Fibroblast of lung (primary cell): ENCODE measurements at regions not wholly inside any gene's neighbourhood (a gene's known extent, or its start where the extent isn't known, plus 50 kb on each side); places are given as distances from the start of the nearest gene placed in this dataset.

Experiments used
- DNase-seq, 2 donors: peaks; one replicate each; pipeline versions ENCODE4 v3.0.0 to v3.0.0-alpha.2; 2010; ENCODE audit warnings: low read depth in 2 of 2
- H2AFZ ChIP-seq: 2 replicates; pipeline ENCODE4 v1.5.1; 2012; ENCODE audit warnings: low read length, control low read depth, inconsistent platforms
- H3K27ac ChIP-seq: 2 replicates; pipeline ENCODE4 v1.5.1; 2011; ENCODE audit warnings: low read length, control low read depth; ENCODE audit not compliant: insufficient read depth
- H3K27me3 ChIP-seq: 2 replicates; pipeline ENCODE4 v1.5.1; 2011; ENCODE audit warnings: mild to moderate bottlenecking, low read length; ENCODE audit not compliant: control insufficient read depth, insufficient read depth
- H3K36me3 ChIP-seq: 2 replicates; pipeline ENCODE4 v1.5.1; 2011; ENCODE audit warnings: low read length; ENCODE audit not compliant: control insufficient read depth, insufficient read depth
- H3K4me1 ChIP-seq: 2 replicates; pipeline ENCODE4 v1.5.1; 2011; ENCODE audit warnings: low read length; ENCODE audit not compliant: control insufficient read depth, insufficient read depth; ENCODE audit errors: extremely low read depth
- H3K4me2 ChIP-seq: 2 replicates; pipeline ENCODE4 v1.5.1; 2011; ENCODE audit warnings: low read length, control low read depth; ENCODE audit not compliant: insufficient read depth; ENCODE audit errors: extremely low read depth
- H3K4me3 ChIP-seq, 4 experiments: fragments of 200-600 bp in 1 of 4; sonication (generic) in 1 of 4; replicated peaks in 1 of 4; 2 replicates each; pipeline ENCODE4 v1.5.1; 2011 to 2016; ENCODE audit warnings: low read length in 4 of 4, low read depth in 3 of 4, mild to moderate bottlenecking in 3 of 4, control low read depth in 2 of 4, inconsistent platforms in 1 of 4, mixed read lengths in 1 of 4; ENCODE audit not compliant: insufficient read depth in 1 of 4; ENCODE audit errors: control extremely low read depth in 1 of 4
- H3K79me2 ChIP-seq: 2 replicates; pipeline ENCODE4 v1.5.1; 2012; ENCODE audit warnings: mild to moderate bottlenecking, low read length, inconsistent platforms; ENCODE audit not compliant: control insufficient read depth, insufficient read depth
- H3K9ac ChIP-seq: 2 replicates; pipeline ENCODE4 v1.5.1; 2011; ENCODE audit warnings: mild to moderate bottlenecking, low read length, control low read depth; ENCODE audit not compliant: insufficient read depth
- H3K9me3 ChIP-seq: 2 replicates; pipeline ENCODE4 v1.5.1; 2012; ENCODE audit warnings: low read depth, low read length; ENCODE audit not compliant: control insufficient read depth, insufficient read depth
- H4K20me1 ChIP-seq: 2 replicates; pipeline ENCODE4 v1.5.1; 2011; ENCODE audit warnings: low read length; ENCODE audit not compliant: control insufficient read depth, insufficient read depth; ENCODE audit errors: extremely low read depth
- EZH2 ChIP-seq: IDR thresholded peaks from 2 replicates; pipeline ENCODE4 v1.5.1; 2012; ENCODE audit warnings: low read length, control low read depth, mild to moderate bottlenecking; ENCODE audit errors: missing control alignments
- TF ChIP-seq, protein P1 (sequence below), 2 donors: IDR thresholded peaks in 1 of 2; conservative IDR thresholded peaks in 1 of 2; 1 replicate in 1 of 2; 2 replicates in 1 of 2; pipeline ENCODE4 v1.5.1; 2011 to 2012; ENCODE audit warnings: low read length in 2 of 2, control low read depth in 1 of 2, inconsistent platforms in 1 of 2, low read depth in 1 of 2, mild to moderate bottlenecking in 1 of 2

DNA sequence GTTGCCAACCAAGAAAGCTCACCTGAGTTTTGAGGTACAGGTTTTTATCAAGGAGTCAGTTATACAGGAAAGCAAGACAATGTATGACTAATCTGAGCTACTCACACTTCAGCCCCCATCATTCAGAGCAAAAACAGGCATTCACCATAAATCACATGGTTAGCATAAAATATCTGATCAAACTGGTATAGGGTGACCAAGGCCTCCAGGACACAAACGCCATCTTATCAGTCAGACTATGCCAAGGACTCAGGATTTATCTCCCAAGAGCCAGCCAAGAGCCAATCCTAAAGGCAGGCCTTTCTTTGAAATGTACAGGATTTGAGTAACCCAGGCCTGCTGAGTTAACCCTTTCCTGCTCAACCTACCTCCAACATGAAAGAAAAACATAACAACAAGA lies 313.0 kb upstream of the NREP start:
- no peaks in the 10 kb centered on the region for H4K20me1 ChIP-seq

DNA sequence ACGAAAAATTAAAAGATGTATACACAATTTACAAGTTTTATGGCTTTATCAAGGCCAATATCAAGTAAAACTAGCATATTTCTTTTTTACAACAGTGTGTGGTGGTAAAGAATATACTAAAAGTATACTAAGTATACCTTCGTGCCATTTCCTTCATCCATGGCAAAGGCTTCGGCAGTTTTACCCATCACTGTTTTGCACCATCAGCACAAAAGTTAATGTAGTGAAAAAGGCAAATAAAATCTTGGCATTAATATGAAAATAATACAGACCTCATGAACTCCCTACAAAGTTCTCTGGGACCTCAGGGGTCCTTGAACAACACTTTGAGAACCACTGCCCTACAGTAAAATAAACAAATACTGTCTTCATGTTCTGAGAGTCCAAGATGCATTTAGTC lies 312.3 kb upstream of the NREP start:
- Histone ChIP-seq H4K20me1 (no peaks in the 10 kb centered on the region), H3K27ac (no peak overlapping the region), H2AFZ (no peak overlapping the region), H3K36me3 (no peaks in the 10 kb centered on the region), H3K9me3 (no peaks in the 10 kb centered on the region), H3K4me1 (no peaks in the 10 kb centered on the region), H3K27me3 (no peaks in the 10 kb centered on the region), H3K4me2 (no peak overlapping the region), H3K79me2 (no peaks in the 10 kb centered on the region), H3K4me3 (no peak overlapping the region), H3K9ac (no peak overlapping the region)
- TF ChIP-seq, protein P1, sequence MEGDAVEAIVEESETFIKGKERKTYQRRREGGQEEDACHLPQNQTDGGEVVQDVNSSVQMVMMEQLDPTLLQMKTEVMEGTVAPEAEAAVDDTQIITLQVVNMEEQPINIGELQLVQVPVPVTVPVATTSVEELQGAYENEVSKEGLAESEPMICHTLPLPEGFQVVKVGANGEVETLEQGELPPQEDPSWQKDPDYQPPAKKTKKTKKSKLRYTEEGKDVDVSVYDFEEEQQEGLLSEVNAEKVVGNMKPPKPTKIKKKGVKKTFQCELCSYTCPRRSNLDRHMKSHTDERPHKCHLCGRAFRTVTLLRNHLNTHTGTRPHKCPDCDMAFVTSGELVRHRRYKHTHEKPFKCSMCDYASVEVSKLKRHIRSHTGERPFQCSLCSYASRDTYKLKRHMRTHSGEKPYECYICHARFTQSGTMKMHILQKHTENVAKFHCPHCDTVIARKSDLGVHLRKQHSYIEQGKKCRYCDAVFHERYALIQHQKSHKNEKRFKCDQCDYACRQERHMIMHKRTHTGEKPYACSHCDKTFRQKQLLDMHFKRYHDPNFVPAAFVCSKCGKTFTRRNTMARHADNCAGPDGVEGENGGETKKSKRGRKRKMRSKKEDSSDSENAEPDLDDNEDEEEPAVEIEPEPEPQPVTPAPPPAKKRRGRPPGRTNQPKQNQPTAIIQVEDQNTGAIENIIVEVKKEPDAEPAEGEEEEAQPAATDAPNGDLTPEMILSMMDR (conservative IDR thresholded peaks at IDR 0.05 in 1 of 2, IDR thresholded peaks at IDR 0.05 in 1 of 2; ENCODE audit: low read depth in 1 of 2, low read length in 2 of 2) = no peak
- TF ChIP-seq EZH2 = no peak
- DNase-seq = no peak

More for the DNA sequence above, 313.0 kb upstream of the NREP start:
- no peaks in the 10 kb centered on the region for H3K79me2 ChIP-seq
- no peak overlapping the region for H3K9ac ChIP-seq
- no peak for DNase-seq
- no peak overlapping the region for H3K4me2 ChIP-seq
- no peaks in the 10 kb centered on the region for H3K9me3 ChIP-seq
- H3K4me1 ChIP-seq = no peaks in the 10 kb centered on the region
- no peaks in the 10 kb centered on the region for H3K36me3 ChIP-seq
- no peak for TF ChIP-seq EZH2
- TF ChIP-seq, protein P1 (conservative IDR thresholded peaks at IDR 0.05 in 1 of 2, IDR thresholded peaks at IDR 0.05 in 1 of 2; ENCODE audit: low read depth in 1 of 2, low read length in 2 of 2) = no peak
- no peak overlapping the region for H3K4me3 ChIP-seq
- H3K27me3 ChIP-seq = no peaks in the 10 kb centered on the region
- no peak overlapping the region for H2AFZ ChIP-seq
- H3K27ac ChIP-seq = no peak overlapping the region

DNA sequence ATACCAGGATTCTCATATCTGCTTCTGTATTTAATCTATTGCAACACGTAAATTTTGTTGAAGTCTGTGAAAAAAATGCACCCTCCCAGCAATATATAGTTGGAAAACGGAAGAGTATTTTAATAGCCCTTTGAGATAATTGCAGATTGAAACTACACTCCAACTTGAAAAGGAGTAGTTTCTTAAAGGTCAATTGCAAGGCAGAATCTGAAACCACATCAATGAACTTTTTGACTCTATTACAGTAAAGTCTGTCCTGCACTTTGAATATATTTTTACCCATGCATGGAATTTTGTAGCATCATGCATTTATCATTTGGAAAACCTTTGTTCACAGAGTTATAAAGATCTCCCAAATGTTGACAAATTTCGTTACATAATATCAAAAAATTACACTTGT lies 311.6 kb upstream of the NREP start:
- Histone ChIP-seq H3K4me3 (no peak overlapping the region), H3K9me3 (no peaks in the 10 kb centered on the region), H3K36me3 (no peaks in the 10 kb centered on the region), H3K27ac (no peak overlapping the region), H3K4me2 (no peak overlapping the region), H3K4me1 (no peaks in the 10 kb centered on the region), H3K79me2 (no peaks in the 10 kb centered on the region), H4K20me1 (no peaks in the 10 kb centered on the region), H2AFZ (no peak overlapping the region), H3K27me3 (no peaks in the 10 kb centered on the region), H3K9ac (no peak overlapping the region)
- TF ChIP-seq, protein P1 (conservative IDR thresholded peaks at IDR 0.05 in 1 of 2, IDR thresholded peaks at IDR 0.05 in 1 of 2; ENCODE audit: low read depth in 1 of 2, low read length in 2 of 2) = no peak
- TF ChIP-seq EZH2 = no peak
- DNase-seq = no peak
